Astrocyte (in vitro differentiated cells and primary cell): ENCODE measurements at regions not wholly inside any gene's neighbourhood (a gene's known extent, or its start where the extent isn't known, plus 50 kb on each side); places are given as distances from the start of the nearest gene placed in this dataset.

Source experiments
- DNase-seq: peaks from one replicate; pipeline ENCODE4 v3.0.0-alpha.2; 2010; ENCODE audit warnings: low read depth
- FAIRE-seq: peaks from 2 replicates; lab custom pipeline; 2011; peaks lifted over from hg19 to GRCh38; lab: Jason Lieb, UNC
- H2AFZ ChIP-seq: 2 replicates; pipeline ENCODE4 v1.6.0; 2012; ENCODE audit warnings: low read depth, low read length, inconsistent platforms
- H3K27ac ChIP-seq: 2 replicates; pipeline ENCODE4 v1.5.1; 2011; ENCODE audit warnings: low read depth, low read length, inconsistent platforms
- H3K27me3 ChIP-seq: 2 replicates; pipeline ENCODE4 v1.6.0; 2011; ENCODE audit warnings: low read length, inconsistent platforms; ENCODE audit not compliant: insufficient read depth
- H3K36me3 ChIP-seq: 2 replicates; pipeline ENCODE4 v1.5.1; 2011; ENCODE audit warnings: low read length, inconsistent platforms; ENCODE audit not compliant: insufficient read depth
- H3K4me1 ChIP-seq: 2 replicates; pipeline ENCODE4 v1.5.1; 2011; ENCODE audit warnings: low read length, inconsistent platforms; ENCODE audit not compliant: insufficient read depth
- H3K4me2 ChIP-seq: 2 replicates; pipeline ENCODE4 v1.6.0; 2012; ENCODE audit warnings: low read length, inconsistent platforms
- H3K4me3 ChIP-seq: 2 replicates; pipeline ENCODE4 v1.5.1; 2011; ENCODE audit warnings: low read depth, mild to moderate bottlenecking, low read length, inconsistent platforms; ENCODE audit not compliant: insufficient read depth
- H3K79me2 ChIP-seq: 2 replicates; pipeline ENCODE4 v1.6.0; 2012; ENCODE audit warnings: mild to moderate bottlenecking, low read length, inconsistent platforms; ENCODE audit not compliant: insufficient read depth
- H3K9ac ChIP-seq: 2 replicates; pipeline ENCODE4 v1.6.0; 2012; ENCODE audit warnings: mild to moderate bottlenecking, low read length, inconsistent platforms
- H3K9me3 ChIP-seq: 2 replicates; pipeline ENCODE4 v1.5.1; 2012; ENCODE audit warnings: low read depth, mild to moderate bottlenecking, low read length, inconsistent platforms; ENCODE audit not compliant: insufficient read depth
- H4K20me1 ChIP-seq: 2 replicates; pipeline ENCODE4 v1.6.0; 2012; ENCODE audit warnings: low read length, inconsistent platforms; ENCODE audit not compliant: insufficient read depth
- H3K27ac Mint-ChIP-seq: one replicate; pipeline ENCODE4 v1.8.0; 2021; ENCODE audit warnings: mild to moderate bottlenecking, mixed read lengths; ENCODE audit not compliant: unreplicated experiment
- H3K27me3 Mint-ChIP-seq: one replicate; pipeline ENCODE4 v1.8.0; 2021; ENCODE audit warnings: low read depth, mixed read lengths; ENCODE audit not compliant: unreplicated experiment
- H3K36me3 Mint-ChIP-seq: one replicate; pipeline ENCODE4 v1.8.0; 2021; ENCODE audit warnings: low read depth, mixed read lengths; ENCODE audit not compliant: unreplicated experiment
- H3K4me1 Mint-ChIP-seq: one replicate; pipeline ENCODE4 v1.8.0; 2021; ENCODE audit warnings: low read depth, mixed read lengths; ENCODE audit not compliant: unreplicated experiment
- H3K4me3 Mint-ChIP-seq: one replicate; pipeline ENCODE4 v1.8.0; 2021; ENCODE audit warnings: mild to moderate bottlenecking, moderate library complexity, mixed read lengths; ENCODE audit not compliant: unreplicated experiment
- H3K9me3 Mint-ChIP-seq: one replicate; pipeline ENCODE4 v1.8.0; 2021; ENCODE audit warnings: mild to moderate bottlenecking, mixed read lengths; ENCODE audit not compliant: unreplicated experiment
- CTCF ChIP-seq: IDR thresholded peaks from 2 replicates; pipeline ENCODE4 v1.5.1; 2011; ENCODE audit warnings: low read depth, mild to moderate bottlenecking, inconsistent platforms, low read length, moderate library complexity; ENCODE audit not compliant: insufficient read depth
- EZH2 ChIP-seq: IDR thresholded peaks from 2 replicates; pipeline ENCODE4 v1.6.1; 2012; ENCODE audit warnings: mild to moderate bottlenecking, low read length, inconsistent platforms; ENCODE audit not compliant: insufficient read depth

GRCh38 chr17:54324813-54325212 lies 502.1 kb downstream of the KIF2B start:
- Histone ChIP-seq H2AFZ (no peak overlapping the region), H3K4me1 (no peaks in the 10 kb centered on the region), H3K27me3 (no peaks in the 10 kb centered on the region), H3K79me2 (no peaks in the 10 kb centered on the region), H3K36me3 (no peaks in the 10 kb centered on the region), H4K20me1 (no peaks in the 10 kb centered on the region), H3K9ac (no peak overlapping the region), H3K4me3 (no peak overlapping the region), H3K4me2 (no peak overlapping the region), H3K27ac (no peak overlapping the region), H3K9me3 (no peaks in the 10 kb centered on the region)
- no peak for TF ChIP-seq EZH2
- no peak for TF ChIP-seq CTCF
- H3K4me3 Mint-ChIP-seq = no peak overlapping the region
- no peak overlapping the region for H3K27ac Mint-ChIP-seq
- H3K4me1 Mint-ChIP-seq = no peaks in the 10 kb centered on the region
- no peak for DNase-seq
- FAIRE-seq = no peak
- H3K27me3 Mint-ChIP-seq = no peaks in the 10 kb centered on the region
- H3K9me3 Mint-ChIP-seq = peaks cover 7% of the 10 kb centered on the region
- H3K36me3 Mint-ChIP-seq = no peaks in the 10 kb centered on the region

GRCh38 chr17:54339731-54340130 lies 517.0 kb downstream of the KIF2B start:
- Histone ChIP-seq H3K4me2 (no peak overlapping the region), H3K36me3 (no peaks in the 10 kb centered on the region), H3K9me3 (no peaks in the 10 kb centered on the region), H3K4me1 (no peaks in the 10 kb centered on the region), H4K20me1 (no peaks in the 10 kb centered on the region), H2AFZ (no peak overlapping the region), H3K27ac (no peak overlapping the region), H3K4me3 (no peak overlapping the region), H3K79me2 (no peaks in the 10 kb centered on the region), H3K27me3 (no peaks in the 10 kb centered on the region), H3K9ac (no peak overlapping the region)
- no peak overlapping the region for H3K4me3 Mint-ChIP-seq
- H3K27me3 Mint-ChIP-seq = no peaks in the 10 kb centered on the region
- H3K9me3 Mint-ChIP-seq = peaks cover 2% of the 10 kb centered on the region
- FAIRE-seq = no peak
- no peak for TF ChIP-seq CTCF
- TF ChIP-seq EZH2 = no peak
- DNase-seq = no peak
- no peak overlapping the region for H3K27ac Mint-ChIP-seq
- no peaks in the 10 kb centered on the region for H3K4me1 Mint-ChIP-seq
- no peaks in the 10 kb centered on the region for H3K36me3 Mint-ChIP-seq

- FAIRE-seq = no peak
- no peak overlapping the region for H3K27ac Mint-ChIP-seq
- H4K20me1 ChIP-seq = no peaks in the 10 kb centered on the region
Measured at GRCh38 chr17:54347495-54347894, 524.8 kb downstream of the KIF2B start.

More at GRCh38 chr17:54347495-54347894, 524.8 kb downstream of the KIF2B start:
- Mint-ChIP-seq H3K9me3 (no peaks in the 10 kb centered on the region), H3K4me1 (no peaks in the 10 kb centered on the region), H3K4me3 (no peak overlapping the region), H3K27me3 (no peaks in the 10 kb centered on the region), H3K36me3 (no peaks in the 10 kb centered on the region)
- Histone ChIP-seq H3K9ac (no peak overlapping the region), H3K4me3 (no peak overlapping the region), H3K79me2 (no peaks in the 10 kb centered on the region), H3K4me1 (no peaks in the 10 kb centered on the region), H3K9me3 (peaks cover 2% of the 10 kb centered on the region), H3K27me3 (no peaks in the 10 kb centered on the region), H3K36me3 (no peaks in the 10 kb centered on the region), H3K4me2 (no peak overlapping the region), H3K27ac (no peak overlapping the region), H2AFZ (no peak overlapping the region)
- DNase-seq = no peak
- TF ChIP-seq CTCF (no peak), EZH2 (no peak)
